ENCODE measurements at regions not wholly inside any gene's neighbourhood (a gene's known extent, or its start where the extent isn't known, plus 50 kb on each side); places are given as distances from the start of the nearest gene placed in this dataset.
"Not testable (repeated sequence)": the region's sequence is repeated elsewhere in the genome, so short reads cannot be mapped to it uniquely, and the experiment has no call there.

DNA sequence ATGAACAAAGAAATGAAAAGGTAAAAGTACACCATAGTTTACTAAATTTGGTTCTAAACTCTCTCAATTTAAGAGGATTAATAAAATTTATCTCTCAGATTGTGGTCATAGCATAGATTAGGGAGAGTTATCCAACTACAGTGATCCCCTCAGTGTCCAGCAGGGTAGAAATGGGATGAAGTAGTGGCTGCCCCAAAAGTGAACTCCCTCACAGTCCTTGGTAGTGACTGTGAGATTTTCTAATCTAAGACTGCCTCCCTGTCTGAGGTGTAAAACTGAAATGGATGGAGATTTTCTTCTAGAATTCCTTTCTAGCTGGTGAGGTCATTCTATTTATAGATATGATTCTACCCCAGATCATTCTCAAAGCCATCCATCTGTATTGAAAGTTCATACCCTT, 455.5 kb downstream of the ACTL7B start:
- no peak for DNase-seq (ENCODE audit: low spot score)

DNA sequence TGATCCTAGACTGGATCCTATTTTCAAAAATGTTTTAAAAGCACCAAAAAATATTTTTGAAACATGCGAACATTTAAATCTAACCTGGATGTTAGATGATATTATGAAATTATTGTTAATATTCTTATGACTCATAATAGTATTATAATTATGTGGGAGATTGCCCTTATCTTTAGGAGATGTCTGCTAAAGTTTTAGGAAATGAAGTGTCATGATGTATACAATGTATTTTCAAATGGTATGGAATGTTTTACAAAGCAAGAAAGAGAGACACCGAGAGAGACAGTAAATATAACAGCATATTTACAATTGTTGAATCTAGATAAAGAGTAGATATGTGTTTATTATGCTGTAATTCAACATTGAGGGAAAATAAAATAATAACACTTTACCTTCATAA, 455.9 kb downstream of the ACTL7B start:
- DNase-seq (ENCODE audit: low spot score): no peak

DNA sequence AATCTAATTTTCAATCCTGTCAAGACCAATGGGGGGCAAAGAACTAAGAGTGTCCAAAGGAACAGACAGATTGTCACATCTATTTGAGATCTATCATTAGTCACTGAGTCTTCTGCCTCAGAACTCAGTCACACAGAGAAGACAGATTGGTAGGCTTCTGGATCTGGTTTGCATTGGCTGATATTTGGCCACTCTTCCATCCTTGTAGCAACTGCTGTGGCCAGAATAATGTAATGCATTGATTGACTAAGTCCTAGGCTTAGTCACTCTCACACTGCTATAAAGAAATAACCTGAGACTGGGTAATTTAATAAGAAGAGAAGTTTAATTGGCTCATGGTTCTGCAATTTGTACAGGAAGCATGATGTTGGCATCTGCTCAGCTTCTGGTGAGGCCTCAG, 458.5 kb downstream of the ACTL7B start:
- no peak for DNase-seq (ENCODE audit: low spot score)

DNA sequence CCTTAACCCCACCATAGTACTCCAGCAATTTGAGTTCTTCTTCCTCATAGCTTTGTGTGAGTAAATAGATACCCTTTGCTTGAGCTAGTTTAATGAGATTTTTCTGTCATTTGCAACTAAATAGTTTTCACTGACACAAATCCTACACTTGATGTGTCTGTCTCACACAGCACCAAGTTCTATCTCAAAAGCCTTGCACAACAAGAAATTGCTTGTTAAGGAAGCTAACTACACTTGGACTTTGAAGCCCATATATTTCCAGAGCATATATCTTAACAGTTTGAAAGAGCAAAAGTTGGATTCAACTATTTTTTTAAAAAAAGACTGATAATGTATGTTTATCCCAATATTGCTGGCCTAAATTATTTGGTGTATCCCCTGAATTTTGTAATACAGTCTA, 459.2 kb downstream of the ACTL7B start:
- DNase-seq (ENCODE audit: low spot score): no peak

DNA sequence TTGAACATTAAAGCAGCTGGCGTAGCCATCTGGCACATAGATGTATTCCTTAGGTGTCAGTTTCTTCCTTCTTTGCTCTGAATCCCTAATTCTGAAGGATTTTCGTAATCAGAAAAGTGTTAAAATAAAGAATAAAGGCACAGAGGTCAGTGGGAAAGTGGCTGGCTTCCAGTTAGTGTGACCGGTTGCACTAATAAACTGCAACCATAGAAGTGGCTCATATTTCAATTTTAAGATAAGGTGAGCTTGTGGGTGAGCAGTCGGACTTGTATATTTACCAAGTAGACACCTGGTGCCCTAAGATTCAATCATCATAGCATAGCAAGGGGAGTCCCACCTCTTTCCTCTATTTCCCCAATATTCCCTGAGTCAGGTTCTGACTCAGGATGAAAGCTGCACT, 459.6 kb downstream of the ACTL7B start:
- no peak for DNase-seq (ENCODE audit: low spot score)

DNA sequence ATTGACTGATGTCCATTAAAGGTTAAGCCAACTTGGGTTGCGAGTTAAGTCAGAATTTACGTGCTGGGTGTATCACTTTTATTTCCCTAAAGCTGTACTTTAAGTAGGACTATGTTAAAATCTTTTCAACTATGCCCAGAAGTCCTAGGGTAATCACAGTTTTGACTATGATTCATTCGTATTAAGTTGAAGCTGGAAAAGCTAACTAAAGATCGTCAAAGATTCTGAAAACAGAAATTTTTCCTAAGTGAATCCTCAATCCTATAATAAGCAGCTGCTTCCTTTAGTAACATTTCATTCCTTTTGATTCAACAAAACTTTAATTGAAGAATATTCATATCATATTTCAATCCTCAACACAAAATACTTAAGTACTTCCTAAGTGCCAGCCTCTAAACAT, 460.4 kb downstream of the ACTL7B start:
- DNase-seq (ENCODE audit: low spot score): no peak

DNA sequence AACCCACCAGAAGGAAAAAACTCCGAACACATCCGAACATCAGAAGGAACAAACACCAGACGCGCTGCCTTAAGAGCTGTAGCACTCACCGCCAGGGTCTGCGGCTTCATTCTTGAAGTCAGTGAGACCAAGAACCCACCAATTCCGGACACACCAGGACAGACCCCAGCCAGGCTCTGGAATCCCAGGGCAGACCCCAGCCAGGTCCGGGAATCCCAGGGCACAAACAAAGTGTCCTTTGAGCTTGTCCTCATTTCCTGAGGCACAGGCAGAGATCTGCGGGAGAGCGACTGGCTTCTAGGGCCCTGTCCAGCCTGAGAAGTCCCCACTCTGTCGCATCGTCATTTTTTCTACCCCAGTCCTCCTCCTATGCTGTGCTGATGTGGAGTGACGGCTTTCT, 461.1 kb downstream of the ACTL7B start:
- no peak for DNase-seq (ENCODE audit: low spot score)

DNA sequence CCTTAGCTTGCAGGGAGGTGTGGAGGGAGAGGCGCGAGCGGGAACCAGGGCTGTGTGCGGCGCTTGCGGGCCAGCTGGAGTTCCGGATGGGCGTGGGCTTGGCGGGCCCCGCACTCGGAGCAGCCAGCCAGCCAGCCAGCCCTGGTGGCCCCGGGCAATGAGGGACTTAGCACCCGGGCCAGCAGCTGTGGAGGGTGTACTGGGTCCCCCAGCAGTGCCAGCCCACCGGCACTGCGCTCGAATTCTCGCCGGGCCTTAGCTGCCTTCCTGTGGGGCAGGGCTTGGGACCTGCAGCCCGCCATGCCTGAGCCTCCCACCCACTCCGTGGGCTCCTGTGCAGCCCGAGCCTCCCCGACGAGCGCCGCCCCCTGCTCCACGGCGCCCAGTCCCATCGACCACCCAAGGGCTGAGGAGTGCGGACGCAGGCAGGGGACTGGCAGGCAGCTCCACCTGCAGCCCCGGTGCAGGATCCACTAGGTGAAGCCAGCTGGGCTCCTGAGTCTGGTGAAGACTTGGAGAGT, 462.2 kb downstream of the ACTL7B start:
- not testable (repeated sequence) for DNase-seq (ENCODE audit: low spot score)

DNA sequence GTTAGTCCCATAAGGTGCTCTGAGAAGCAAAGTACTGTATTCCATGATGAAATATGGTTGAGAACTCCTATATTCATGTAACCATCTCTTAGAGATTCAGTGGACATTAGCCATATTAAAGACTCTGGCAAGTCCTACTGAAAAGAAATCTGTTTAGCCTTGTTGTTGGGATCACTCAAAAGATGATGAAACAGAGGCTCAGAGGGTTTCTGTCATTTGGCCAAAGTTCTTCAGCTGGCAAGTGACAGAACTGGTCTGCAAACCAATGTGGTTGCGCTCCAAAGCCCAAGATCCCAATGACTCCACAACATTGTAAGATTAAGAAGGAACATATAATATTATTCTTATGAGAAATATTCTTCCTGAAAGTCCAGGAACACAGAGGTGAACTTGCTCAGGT, 462.9 kb downstream of the ACTL7B start:
- no peak for DNase-seq (ENCODE audit: low spot score)

DNA sequence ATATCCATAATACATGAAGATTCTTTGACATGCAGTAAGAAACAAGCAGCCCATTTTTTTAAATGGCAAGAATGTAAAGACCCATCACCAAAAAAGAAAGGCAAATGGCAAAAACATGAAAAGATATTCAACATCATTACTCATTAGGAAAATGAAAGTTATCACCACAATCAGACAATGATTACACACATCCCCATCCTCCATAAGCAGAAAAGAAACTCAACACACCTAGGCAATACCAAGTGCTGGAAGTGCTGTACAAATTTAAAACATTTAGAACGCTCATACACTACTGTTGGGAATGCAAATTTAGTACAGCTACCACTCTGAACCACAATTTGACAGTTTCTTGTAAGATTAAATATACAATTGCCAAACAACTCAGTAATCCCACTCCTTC, 466.7 kb downstream of the ACTL7B start:
- DNase-seq (ENCODE audit: low spot score): no peak

DNA sequence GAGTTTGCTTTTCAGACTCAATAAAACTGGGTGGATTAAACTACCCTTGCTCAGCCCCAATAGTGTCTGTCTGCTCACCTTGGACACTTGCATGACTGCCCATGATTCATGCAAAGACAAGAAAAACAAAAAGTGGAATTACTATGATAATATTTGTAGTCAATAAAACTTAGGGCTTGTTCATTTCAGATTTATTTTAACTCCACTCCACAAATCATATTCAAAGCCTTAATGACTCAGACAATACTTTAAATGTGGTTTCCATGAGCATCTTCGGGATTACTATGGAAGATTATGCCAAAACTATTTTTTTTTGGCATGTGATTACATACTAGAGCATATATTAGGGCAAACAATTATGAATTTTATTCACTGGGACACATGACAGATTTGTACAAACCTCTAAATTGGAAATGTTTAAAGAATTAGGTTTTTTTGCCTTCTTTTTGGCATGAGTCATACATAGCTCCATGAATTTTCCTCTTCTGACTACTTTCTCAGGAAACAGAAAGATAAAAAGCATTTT, 468.9 kb downstream of the ACTL7B start:
- no peak for DNase-seq (ENCODE audit: low spot score)

DNA sequence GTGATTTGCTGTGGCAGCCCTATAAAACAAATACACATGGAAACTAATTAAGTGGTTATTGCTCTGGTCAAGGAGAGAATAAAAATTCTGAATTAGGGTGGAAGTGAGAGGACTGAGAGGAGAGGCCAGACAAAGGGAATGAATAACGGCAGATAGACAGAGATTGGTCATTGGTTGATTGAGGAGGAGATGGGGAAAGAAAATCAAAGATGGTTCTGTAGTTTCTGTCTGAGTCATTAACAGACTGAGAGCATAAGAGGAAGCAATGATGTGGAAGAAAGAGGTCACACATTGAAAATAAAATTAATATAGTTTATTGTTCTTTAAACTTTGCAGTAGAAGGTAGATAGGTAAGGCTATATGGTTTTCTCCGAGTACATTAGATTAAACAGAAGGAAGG, 469.8 kb downstream of the ACTL7B start:
- no peak for DNase-seq (ENCODE audit: low spot score)

DNA sequence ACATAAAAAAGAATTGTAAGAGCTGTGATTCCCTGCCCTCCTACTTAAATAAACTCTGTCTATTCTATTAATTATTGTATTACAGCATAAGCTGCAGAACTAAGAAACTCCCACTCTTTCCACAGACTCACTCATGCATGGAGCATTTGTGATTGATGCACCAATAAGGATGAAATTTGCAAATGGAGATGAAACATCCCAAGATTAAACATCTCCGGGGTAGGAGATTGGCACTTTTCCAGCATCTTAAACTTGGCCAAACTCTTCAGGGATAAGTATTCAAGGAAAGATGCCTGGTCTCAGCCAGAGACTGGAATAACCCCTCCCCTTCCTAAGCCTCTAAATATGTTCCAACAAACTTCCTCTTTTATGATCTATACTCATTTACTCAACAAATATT, 472.0 kb downstream of the ACTL7B start:
- no peak for DNase-seq (ENCODE audit: low spot score)

DNA sequence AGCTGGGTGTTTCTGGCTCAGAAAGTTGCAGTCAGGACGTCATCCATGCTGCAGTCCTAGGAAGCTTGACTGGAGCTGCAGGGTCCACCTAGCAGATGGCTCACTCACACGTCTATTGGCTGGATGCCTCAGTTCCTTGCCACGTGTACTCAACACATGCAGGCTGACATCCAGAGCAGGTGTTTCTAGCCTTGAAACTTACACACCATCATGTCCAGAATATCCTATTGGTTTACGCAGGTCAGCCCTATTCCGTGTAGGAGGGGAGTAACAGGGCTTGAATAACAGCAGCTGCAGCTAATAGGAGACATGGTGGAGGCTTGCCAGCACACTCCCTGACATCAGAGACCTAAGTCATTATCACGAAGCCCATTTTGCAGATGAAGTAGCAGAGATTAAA, 473.5 kb downstream of the ACTL7B start:
- DNase-seq (ENCODE audit: low spot score): no peak

DNA sequence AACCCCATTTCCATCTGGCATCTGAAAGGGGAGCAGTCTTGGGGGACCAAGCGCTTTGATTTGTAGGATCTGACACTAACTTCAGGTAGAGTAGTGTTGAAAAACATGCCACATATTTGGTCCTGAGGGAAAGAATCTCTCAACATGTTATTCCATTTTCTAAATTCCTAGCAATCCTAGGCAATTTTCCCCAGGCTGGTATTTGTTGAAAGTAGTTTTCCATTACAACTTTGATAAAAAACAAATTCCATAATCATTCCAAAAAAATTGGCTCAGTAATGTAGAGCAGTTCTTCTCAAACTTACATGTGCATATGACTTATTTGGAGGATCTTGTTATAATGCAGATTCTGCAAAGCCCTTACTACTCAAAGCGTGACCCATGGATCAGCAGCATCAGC, 477.9 kb downstream of the ACTL7B start:
- DNase-seq (ENCODE audit: low spot score): no peak

DNA sequence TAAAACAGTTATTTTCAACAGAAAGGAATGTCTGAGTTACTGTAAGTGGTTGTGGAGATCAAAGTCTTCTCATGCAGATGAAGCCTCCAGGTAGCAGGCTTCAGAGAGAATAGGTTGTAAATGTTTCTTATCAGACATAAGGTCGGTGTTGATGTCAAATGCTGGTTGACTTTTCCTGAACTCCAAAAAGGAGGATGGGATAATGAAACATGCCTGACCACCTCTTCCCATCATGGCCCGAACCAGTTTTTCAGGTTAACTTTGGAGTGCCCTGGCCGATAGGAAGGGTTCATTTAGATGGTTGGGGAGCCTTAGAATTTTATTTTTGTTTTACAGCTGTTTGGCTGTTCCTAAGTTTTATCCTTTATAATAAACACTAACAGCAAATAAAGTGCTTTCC, 478.4 kb downstream of the ACTL7B start:
- DNase-seq (ENCODE audit: low spot score): no peak

DNA sequence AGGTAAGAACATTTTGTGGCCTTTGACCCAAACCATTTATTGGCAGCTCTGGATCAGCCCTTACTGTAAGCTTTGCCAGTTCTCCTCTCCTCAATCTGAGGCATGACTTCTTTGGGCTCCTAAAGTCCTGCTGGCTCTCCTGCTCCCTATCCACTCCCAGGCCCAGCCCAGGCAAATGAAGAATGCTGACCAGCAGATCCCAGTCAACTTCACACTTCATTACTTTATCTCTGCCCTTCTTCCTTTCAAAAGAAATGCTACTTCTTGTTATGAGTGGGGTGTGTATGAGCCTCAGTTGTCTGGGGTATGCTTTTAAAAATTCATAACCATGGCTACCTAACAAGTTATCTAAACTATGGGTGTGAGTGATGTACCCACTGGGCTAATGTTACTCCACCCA, 479.6 kb downstream of the ACTL7B start:
- no peak for DNase-seq (ENCODE audit: low spot score)

DNA sequence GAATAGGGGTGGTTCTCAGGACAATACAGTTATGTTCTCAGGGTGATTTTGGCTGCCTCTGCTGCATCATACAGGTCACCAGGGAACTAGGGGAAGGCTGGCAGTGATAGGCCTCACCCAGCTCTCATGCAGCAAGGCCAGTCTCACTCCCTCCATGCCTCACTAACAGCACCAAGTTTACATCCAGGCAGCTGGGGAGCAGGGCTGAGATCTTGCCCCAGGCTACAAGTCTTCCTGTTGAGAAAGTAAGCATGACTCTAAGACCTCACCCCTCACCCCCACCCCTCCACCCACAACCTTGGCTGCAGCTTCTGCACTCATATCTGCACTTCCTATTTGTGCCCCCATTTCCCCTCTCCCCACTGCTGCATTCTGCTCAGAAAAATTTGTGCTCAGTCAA, 481.2 kb downstream of the ACTL7B start:
- DNase-seq (ENCODE audit: low spot score): no peak

DNA sequence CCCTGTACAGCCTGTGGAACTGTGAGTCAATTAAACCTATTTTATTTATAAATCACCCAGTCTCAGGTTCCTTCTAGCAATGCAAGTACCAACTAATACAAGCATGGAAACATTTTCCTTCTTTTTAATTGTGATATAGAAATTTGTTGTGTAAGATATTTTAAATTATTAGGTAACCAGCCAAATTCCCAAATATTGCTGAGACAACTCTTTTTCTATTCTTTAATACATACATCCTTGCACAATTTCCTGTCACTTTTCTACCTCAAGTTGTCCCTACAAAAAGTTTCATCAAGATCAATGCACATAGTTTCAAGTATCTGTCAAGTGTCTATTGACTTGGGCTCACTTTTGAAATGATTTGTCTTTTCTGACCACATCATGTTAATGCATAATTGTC, 488.6 kb downstream of the ACTL7B start:
- no peak for DNase-seq (ENCODE audit: low spot score)

DNA sequence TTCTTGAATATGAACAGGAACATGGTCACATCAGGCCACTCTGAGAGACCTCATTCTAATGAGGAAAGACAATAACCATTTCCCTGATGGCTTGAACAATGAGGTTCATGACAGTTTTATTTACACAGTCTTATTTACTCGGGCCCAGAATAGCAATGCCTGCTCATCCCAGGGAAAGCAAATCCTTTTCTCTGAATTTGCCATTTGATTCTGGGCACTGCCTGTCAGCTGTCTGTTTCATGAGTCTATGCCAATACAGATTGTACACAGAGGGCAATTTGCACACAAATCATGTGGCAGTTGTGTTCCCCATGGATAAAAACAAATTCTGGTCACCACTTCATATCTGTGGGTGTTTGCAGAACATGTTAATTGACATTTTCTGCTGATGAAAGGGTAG, 492.5 kb downstream of the ACTL7B start:
- DNase-seq (ENCODE audit: low spot score): no peak

DNA sequence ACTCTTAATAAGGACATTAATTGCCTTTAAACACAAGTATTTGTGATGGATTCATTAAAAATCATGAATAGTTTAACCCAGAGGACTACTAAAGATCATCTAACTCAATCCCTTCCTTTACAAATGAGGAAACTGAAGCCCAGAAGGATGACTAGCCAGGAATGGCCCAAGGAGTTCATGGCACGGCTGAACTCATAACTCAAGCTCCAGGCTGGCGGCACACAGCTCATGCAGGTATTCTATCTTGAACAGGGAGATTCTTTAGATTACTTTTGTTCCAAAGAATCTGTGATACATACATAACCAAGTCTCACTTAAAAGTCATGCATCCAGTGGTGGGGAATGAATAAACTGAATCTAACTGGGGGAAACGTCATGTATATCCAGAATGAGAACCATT, 495.5 kb downstream of the ACTL7B start:
- DNase-seq (ENCODE audit: low spot score): no peak

DNA sequence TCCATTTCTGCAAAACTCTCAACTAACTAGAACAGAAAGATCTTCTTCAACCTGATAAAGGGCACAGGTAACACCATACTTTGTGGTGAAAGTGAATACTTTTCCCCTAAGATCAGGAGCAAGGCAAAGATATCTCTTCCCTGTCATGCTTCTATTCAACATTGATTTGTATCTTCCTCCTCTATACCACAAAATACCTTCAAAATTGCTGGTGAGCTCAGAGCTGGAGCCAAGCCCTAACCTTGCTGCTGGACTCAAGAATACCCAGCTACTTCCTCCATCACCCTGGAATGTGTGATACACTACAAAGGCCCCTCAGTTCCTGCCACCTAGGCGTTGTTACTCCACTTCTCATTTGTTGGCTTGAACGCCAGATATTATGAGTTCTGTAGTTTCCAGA, 499.0 kb downstream of the ACTL7B start:
- DNase-seq (ENCODE audit: low spot score): no peak

DNA sequence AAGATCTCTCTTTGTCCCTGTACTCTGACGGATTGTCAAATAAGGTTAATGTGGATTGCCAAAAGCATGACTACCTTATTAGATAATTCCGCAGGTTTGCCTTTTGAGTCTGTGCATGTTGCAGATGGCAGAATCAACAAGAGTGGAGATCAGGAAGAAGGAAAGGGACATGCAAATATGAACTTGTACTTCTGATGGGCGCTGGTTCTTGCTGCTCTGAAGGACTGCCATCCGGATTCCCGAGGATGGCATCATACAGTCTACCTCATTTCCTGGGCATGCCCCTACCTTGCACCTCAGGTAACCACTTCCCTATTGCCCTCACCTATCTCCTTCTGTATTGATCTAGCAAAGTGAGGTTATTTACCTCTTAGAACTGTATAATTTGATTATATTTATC, 504.2 kb downstream of the ACTL7B start:
- DNase-seq (ENCODE audit: low spot score): no peak

DNA sequence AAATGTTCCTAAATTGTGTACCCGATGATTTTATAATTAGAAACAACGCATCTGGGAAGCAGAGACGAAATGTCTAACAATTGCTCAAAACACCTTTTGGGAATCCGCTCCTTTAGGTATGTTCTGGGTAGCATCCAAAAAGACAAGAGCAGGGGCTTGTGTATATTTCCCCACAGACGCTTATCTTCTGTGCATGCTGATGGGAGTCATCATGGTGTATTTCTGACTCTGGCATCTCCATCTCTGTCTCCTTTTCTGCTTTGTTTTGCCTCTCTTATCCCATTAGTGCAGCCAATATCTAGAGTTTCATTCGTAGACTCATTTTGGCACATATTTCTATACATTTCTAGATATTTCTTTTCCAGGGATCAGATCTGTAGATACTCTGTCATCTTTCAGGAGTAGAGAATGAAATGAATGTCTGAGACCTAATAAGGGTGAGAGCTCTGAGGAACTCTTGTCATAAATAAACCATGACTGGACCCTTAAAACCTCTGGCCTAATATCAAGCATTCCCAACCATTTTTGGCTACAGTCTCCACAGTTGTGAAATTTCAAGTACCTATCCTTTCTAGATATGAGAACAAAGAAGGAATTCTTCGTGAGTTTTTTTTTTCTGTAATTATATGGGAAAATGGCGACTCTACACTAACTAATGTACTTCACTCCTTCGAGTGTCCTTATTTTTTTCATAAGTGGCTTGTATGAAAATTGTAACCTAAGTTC, 508.2 kb downstream of the ACTL7B start:
- no peak for DNase-seq (ENCODE audit: low spot score)
